OCI-LY1 (cell line): ENCODE measurements at regions not wholly inside any gene's neighbourhood (a gene's known extent, or its start where the extent isn't known, plus 50 kb on each side); places are given as distances from the start of the nearest gene placed in this dataset.

Experiments
- EZH2 ChIP-seq: fragments of 200-600 bp; sonication (generic), shearing (Covaris generic); IDR thresholded peaks from 2 replicates; pipeline ENCODE4 v1.8.0; 2017; ENCODE audit warnings: borderline replicate concordance, mixed run types, mild to moderate bottlenecking, antibody characterized with exemption, low read length, moderate library complexity, mixed read lengths
- TF ChIP-seq, protein P1 (sequence below): fragments of 200-600 bp; sonication (generic), shearing (Covaris generic); IDR thresholded peaks from 2 replicates; pipeline ENCODE4 v1.5.1; 2017; ENCODE audit warnings: mild to moderate bottlenecking, antibody characterized with exemption, low read length, moderate library complexity, mixed read lengths

GRCh38 chr5:125464847-125465432 lies 718.5 kb upstream of the ZNF608 start:
- TF ChIP-seq, protein P1, sequence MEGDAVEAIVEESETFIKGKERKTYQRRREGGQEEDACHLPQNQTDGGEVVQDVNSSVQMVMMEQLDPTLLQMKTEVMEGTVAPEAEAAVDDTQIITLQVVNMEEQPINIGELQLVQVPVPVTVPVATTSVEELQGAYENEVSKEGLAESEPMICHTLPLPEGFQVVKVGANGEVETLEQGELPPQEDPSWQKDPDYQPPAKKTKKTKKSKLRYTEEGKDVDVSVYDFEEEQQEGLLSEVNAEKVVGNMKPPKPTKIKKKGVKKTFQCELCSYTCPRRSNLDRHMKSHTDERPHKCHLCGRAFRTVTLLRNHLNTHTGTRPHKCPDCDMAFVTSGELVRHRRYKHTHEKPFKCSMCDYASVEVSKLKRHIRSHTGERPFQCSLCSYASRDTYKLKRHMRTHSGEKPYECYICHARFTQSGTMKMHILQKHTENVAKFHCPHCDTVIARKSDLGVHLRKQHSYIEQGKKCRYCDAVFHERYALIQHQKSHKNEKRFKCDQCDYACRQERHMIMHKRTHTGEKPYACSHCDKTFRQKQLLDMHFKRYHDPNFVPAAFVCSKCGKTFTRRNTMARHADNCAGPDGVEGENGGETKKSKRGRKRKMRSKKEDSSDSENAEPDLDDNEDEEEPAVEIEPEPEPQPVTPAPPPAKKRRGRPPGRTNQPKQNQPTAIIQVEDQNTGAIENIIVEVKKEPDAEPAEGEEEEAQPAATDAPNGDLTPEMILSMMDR = no peak
- TF ChIP-seq EZH2 = no peak
